ENCODE measurements at regions not wholly inside any gene's neighbourhood (a gene's known extent, or its start where the extent isn't known, plus 50 kb on each side); places are given as distances from the start of the nearest gene placed in this dataset.

DNA sequence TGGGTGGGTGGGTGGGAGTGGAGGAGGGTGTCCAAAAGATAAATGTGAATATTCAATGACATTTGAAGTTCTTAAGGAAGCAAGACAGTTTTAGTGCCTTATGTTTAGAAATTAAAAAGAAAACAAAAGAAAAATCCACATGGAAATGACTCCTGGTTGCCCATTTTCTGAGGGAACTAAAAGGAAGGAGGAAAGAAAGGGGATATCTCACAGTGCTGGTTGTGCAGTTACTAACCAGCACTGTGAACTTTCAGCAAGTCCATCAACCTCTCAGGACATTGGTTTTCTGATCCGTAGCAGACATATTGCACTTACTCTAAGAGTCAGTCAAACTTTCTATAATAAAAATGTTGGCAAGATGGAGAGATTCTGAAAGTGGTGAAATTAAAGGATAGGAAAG, 431.0 kb upstream of the CLINT1 start:
- DNase-seq: no peak

DNA sequence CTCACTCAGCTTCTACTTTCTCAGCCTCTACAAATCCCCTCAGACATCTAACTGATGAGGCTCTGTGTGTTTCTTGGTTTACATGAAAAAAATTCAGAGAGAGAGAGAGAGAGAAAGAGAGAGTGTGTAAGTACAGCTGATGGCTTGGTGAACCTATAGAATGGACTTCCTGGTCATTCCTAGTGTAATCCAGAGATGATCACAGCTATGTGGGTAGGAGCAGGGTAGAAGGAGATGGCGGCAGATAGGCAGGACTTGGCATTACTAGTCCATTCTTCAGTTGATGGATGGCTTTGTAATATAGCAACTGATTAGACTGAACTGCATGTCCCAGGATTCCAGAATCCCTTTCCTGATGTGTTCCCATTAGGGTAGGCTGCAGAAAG, 429.3 kb upstream of the CLINT1 start:
- DNase-seq: no peak

DNA sequence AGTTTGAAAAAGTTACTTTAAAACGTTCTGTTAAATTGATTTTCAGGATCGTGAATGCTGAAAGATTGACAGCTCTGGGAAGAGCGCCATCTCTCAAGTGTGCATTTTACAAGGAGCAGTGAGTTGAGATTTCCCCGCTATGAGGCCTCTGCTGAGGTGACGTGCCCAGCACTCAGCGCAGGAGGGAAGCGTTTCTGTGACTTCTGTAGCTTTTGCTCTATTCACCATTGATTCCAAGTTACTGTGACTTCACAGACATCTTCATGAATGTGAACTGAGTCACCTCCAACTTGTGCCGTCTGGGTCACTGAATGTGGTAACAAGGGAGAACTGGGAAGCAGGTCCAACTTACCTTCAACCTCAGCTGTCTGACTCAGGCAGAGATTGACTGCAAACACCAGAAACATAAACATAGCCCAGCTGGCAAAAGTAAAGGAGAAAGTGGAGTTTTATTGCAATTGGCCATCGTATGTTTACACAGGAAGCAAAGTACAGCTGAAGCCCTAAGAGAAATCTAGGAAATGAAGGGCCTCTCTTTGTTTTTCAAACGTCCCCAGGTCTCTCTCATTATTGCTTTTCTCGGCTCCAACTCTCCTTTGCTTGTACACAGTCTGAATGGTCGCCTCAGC, 428.8 kb upstream of the CLINT1 start:
- peak; percentile 34 for DNase-seq

DNA sequence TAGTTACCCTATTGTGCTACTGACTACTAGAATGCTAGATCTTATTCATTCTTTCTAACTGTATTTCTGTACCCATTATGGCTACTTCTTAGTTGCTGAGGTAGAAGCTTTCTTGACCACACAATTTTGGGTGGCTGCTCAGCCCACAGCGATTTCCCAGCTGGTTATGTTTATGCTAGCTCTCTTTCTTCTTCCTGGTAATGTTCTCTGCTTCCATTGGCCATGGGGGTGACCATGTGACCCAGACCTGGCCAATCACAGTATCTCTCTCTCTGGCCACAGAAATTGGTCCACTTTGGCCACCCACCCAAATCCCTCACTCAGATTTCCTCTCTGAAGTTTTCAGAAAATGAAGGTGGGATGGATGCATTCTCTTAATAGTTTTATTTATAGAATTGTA, 427.9 kb upstream of the CLINT1 start:
- DNase-seq: no peak

DNA sequence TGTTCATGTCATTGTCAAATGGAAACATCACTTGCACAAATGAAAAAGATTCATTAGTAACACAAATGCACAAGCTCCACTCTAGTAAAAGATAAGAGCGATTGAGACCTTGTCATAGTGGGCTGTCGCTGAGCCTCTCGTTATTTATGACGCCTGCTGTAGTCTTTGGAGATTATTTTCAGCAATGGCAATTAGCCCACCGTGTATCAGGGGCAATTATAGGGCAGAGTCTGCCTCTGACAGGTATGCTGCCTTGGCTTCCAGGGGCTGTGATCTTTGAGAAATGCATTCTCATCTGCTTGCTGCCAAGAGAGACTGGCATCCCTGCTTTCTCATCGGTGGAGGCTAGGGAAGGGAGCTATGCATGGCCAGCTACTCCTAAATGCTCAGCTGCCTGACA, 426.8 kb upstream of the CLINT1 start:
- DNase-seq: no peak

DNA sequence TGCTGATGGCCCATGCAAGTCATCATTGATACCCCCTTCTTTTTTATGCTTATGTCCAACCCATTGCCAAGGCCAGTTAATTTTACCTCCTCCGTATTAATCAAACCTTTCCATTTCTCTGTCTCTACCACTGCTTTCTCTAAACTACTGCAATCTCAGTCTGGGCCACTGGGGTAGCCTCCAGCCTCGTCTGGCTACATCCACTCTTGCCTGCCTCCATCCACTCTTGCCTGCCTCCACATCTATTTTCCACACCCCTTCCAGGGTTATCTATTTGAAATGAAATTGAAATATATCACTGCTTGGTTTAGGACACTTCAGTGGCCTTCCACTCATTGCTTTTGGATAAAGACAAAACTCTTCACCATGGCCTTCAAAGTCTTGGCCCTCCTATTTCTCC, 425.3 kb upstream of the CLINT1 start:
- no peak for DNase-seq

DNA sequence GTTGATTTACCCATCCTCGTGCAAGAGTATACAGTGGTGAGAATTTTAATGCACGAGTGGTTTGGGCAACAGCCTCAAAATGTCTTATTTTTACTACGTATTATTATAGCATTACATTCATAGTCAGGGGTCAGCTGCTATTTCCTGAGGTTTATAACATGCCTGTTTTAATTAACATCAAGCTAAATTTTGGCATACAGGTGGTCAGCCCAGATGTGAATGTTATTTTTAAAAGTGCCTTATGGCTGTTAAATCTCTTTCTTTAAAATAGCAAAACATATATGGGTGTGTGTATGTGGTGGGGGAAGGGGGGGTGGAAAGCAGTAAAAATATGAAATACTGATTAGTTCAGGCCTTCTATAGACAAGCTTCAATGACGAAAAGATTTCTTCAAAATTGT, 424.5 kb upstream of the CLINT1 start:
- no peak for DNase-seq

DNA sequence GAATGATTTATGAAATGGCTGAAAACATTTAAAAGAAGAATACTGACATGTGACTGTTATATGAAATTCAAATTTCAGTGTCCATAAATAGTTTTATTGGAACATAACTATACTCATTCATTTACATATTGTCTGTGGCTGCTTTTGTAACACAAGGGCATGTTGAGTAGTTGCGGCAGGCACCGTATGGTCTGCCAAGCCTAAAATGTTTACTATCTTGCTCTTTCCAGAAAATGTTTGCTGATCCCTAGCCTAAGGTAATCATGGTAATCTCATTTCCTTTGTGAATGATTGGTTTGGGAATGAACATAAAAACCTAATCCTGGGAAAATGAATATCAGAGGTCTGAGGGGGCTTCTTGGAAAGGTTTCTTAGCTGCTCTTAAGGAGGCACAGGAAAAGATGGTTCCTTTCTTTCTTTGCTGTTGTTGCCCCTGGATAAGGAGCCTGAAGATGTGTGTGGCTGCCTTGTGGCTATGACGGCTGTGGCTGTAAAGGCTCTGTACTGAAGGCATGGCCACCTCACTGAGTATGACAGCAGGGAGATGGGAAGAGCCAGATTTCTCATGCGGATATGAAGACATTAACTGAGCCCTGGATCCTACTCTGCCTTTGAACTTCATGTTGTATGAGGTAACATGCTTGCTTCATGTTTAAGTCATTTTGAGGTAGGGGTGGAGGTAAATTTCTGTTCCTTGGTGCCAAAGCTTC, 419.4 kb upstream of the CLINT1 start:
- no peak for DNase-seq

DNA sequence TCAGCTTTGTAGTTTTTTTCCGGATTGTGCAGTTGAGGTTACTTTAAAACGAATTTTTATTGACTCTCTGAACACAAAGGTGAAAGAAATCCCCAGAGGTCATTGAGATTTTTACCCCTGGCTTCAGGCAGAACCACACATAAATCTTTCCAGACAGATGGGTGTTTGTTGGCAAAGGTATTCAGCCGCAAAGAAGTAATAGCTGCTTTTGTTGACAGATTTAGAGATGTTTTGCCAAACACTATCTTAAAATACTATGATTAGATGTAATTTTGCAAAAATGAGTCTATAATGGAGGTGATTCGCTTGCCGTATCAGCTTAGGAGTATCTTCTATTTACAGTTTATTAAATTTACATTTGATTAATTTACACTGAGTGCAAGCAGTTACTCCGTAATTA, 418.3 kb upstream of the CLINT1 start:
- DNase-seq: no peak

DNA sequence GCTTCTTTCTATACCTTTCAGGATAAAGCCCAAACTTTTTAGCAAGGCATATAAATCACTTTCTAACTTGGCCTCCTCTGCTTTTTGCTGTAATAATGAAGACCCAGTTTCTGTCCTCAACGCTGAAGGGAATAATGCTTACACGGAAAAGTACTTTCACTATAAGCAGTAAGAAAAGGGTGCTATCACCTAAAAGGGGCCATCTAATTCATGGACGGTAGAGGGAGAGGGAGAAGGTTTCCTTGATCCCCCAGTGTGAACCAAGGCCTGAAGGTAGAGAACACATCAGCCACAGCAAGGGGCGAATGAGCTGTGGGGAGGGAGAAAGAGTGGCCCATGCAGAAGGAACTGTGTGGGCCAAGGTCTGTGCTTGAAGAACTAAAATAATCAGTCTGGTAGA, 417.7 kb upstream of the CLINT1 start:
- no peak for DNase-seq

DNA sequence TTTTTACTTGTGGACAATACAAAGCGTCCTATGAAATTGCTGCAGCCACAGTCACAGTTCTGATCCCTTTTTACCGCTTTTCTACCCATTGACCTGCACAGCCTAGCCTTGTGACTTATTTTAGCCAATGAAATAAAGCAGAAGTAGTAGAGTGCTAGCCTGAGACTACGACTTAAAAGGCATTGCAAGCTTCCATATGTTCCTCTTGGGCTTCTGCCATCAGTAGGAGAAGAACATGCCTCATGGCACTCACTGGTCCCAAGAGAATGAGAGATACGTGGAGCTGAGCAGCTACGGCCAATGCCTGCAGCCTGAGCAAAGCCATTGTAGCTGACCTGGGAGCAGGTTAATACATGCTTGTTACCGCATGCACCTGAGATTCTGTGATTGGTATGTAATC, 416.6 kb upstream of the CLINT1 start:
- peak; percentile 31 for DNase-seq

DNA sequence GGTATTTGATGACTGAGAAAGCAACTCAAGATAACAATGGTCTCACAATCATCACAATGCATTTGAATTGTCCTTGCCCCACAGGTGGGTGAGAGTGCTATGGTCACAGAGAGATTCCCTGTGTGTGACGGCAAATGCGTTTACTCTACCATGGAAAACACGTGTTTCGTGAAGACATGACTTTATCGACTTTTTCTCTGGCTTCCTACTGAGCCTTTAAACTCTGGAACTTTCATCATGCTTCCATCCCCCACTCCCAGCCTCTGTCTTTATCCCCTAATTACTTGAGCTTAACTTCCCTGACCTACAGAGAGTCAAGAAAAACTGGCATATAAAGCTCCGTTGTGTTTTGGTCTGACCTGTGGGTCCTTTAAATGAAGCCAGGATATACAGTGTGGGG, 414.1 kb upstream of the CLINT1 start:
- no peak for DNase-seq

DNA sequence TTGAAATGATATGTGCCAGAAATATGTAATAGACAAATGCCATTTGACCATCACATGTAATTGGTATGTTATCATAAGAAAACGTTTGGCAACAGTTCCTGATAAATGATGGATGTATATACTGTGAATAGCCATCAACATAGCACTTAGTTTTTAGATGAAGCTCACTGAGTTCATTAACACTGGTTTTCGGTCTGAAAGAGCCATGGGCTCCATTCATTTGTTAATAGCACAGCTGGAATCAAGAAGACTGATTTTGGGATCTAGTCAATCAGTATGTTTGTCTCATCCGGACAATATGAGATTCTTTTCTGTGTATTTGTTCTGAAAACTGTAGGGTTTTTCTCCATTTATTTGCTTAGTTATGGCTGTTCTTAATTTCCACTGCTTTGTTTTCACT, 413.5 kb upstream of the CLINT1 start:
- DNase-seq: no peak

DNA sequence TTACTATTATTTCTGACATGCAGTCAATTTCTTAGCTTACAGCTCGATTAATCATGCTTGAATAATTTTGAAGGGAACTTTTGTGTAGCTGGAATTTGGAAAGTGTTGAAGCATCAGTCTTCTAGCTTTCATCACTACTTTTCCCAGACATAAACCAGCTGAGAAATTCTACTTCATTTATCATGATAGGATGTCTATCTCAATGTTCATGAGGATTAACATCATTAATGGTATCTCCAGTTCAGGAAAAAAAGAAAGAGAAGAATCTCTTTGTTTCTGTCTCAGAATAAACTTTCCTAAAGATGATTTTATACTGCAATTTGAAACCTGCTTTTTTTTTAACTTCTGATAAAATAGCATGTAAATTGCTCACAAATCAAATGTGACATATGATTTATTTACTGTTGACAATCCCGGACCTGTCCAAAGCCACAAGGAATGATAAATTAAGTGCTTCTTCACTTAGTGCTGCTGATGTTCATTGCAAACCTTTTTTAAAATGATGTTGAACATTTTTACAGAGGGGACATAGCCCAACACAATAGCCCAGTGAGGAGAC, 412.1 kb upstream of the CLINT1 start:
- DNase-seq: no peak

DNA sequence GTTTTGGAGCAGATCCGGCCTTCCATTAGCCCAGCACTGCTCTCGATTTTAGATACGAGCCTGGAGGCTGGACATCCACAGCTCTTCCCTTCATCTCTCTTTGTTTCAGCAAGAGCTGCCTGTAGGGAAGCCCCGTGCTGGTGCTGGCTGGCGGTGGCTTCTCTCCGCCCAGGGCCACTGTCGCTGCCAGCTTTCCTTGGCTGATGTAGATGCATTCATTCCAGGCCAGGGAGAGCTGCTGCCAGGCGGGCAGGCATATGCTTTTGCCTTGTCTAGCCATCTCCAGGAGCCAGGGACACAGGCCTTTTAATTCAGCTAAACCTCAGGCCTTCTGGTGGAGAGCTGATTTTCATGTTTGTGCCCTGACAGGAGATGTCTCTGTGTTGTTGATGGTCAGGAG, 409.3 kb upstream of the CLINT1 start:
- DNase-seq: no peak

DNA sequence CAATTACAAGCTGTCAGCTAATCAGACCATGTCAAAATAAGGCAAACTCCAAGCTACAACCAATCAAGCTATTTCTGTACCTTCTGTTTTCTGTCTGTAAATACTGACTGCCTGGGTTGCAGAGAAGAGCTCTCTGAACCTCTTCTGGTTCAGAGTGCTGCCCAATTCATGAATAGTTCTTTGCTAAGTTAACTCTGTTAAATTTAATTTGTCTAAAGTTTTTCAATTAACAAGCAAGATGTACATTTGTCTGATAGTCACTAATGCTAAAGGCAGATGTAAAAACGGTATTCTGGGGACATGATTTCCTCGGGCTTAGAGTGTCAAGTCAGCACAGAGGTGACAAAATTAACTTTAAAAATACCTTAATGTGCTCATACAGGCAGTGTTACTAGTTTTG, 408.3 kb upstream of the CLINT1 start:
- no peak for DNase-seq

DNA sequence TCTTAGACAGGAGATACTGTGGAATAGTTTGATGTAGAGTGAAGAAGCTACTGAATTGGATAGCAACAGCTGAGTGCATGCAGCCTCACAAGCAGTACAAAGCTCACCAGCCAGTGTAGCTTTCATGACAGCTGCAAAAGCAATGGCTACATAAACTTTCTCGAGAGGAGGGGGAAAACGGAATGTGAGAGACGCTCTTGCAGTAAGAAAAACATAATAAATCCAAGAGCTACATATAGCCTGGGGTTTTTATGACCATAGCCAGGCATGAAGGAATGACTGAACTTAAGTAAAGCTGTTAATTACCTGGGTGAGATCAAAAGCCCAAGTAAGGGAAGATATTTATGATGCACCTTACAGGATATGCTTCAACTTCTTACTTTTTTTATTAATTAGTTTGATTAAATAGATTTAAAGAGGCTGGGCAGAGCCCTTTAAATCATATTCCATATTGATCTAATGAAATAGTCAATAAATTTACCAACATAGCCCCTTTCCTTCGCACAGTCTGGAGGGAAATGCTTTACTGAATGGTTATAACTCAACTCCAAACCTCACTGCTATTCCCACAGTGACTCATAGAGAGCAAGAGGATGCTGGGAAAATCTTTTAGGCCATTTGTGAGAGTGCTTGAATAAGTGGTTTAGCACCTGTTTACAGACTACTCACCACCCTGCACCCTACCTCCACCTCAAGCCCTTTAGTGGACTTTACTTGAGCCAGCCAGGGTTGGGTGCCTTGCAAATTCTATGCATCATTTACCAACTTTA, 407.2 kb upstream of the CLINT1 start:
- DNase-seq: no peak

DNA sequence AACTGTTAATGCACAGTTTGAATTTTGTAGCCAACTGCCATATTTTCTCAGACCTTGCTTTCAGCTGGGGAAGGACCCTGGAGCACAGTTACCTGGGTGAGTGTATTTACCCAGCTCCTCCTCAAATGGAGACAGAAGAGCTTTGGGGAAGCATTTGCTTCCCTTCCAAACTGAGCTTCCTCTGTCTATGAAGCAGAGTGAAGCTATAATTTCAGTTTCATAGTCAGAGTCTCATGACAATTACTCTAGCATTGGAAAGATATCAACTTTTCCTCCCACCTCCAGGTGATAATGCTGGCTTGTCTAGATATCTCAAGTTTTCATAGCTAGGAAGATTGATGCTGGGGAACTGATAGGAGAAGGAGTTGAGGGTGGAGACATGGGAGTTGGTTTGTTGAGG, 406.4 kb upstream of the CLINT1 start:
- no peak for DNase-seq

DNA sequence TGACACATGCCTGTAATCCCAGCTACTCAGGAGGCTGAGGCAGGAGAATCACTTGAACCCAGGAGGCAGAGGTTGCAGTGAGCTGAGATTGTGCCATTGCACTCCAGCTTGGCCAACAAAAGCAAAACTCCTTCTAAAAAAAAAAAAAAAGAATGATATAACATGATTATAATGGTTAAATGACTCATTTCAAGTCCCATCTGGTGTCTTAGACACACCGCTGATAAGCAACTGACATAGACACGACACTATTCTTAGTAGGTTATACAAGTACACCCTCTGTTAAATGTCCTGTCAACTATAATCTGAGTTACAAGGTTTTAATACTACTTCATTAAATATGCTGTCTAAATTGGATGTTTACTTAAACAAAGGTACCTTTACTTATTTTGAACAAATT, 405.3 kb upstream of the CLINT1 start:
- no peak for DNase-seq

DNA sequence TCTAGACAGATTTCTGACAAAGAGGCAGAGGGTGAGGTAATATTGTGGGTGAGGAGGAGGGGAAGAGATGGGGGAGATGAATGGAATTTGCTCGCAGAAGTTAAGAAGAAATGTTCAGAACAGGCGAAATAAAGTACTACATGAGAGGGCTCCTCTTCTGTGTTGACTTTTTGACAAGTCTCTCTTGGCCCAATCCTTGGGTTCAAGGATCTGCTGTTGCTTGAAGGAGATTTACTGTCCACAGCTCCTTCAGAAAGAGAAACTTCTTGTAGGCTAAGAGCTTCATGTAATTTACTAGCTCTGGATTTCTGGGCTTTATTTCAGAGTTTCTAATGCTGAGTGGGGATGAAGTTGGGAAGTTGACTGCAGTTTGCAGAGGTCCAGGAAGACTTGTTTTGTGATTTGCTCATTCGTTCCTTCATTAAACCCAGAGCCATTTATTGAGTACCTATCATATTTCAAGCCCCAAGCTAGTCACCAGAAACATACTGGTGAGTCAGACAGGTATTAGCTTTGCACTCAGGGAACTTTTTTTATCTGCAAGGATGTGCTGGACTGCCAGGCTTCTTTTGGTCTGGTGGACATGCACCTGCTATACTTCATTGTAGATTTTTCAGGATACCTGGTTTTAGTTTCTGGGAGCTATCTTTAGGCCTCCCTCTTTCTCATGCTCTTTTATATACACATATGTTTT, 402.9 kb upstream of the CLINT1 start:
- no peak for DNase-seq

DNA sequence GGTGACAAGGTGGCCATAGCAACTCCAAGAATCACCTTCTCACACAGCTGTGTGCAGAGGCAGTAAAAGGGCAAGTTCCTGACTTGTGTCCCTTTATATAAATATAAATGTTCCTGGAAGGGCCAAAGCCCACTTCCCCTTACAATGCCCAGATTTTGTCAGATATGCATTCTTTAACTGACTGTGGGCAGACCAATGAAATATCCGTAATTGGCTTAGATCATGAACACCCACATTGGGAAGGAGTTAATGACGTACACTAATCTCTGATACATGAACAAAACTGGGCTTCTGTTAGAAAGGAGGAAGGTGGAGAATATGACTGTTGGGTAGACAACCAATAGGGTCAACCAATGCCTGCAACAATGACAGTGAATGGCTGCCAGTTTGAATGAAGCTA, 397.2 kb upstream of the CLINT1 start:
- no peak for DNase-seq

DNA sequence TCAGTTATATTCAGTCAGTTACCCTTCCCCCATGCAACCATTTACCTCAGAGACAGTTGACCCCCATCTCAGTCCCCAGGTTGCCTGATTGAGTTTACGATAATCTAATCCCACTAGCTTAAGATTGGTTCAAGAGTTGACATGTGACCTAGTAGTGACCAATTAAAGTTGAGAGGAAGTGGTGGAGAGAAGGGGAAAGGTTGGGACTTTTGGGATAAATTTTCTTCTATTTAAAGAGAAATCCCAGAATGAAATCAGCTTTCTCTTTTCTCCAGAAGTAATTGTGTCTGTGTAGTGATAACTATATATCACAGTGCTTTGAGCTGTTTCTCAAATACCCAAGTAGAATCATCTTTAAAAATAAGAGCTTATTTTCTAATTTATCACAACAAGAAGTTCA, 396.7 kb upstream of the CLINT1 start:
- DNase-seq: no peak

DNA sequence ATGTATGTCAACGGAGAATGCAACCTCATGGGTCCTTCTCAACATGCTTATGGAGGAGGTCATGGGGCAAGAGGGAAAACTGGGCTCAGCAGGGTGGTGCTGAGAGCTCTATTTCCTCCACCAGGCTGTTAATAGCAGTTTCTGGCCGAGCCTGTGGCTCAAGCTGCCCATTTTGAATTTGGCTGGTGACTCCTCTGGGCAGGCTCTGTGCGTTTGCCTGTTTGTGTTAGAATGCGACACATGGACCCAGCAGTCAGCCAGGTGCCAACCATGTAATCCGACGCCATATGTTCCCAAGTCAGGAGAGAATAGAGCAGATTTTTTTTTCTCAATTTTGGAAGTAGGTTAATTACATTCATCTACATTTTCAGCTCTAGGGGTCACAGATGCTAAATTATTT, 387.7 kb upstream of the CLINT1 start:
- DNase-seq: no peak
